ENCODE measurements at regions not wholly inside any gene's neighbourhood (a gene's known extent, or its start where the extent isn't known, plus 50 kb on each side); places are given as distances from the start of the nearest gene placed in this dataset.

DNA sequence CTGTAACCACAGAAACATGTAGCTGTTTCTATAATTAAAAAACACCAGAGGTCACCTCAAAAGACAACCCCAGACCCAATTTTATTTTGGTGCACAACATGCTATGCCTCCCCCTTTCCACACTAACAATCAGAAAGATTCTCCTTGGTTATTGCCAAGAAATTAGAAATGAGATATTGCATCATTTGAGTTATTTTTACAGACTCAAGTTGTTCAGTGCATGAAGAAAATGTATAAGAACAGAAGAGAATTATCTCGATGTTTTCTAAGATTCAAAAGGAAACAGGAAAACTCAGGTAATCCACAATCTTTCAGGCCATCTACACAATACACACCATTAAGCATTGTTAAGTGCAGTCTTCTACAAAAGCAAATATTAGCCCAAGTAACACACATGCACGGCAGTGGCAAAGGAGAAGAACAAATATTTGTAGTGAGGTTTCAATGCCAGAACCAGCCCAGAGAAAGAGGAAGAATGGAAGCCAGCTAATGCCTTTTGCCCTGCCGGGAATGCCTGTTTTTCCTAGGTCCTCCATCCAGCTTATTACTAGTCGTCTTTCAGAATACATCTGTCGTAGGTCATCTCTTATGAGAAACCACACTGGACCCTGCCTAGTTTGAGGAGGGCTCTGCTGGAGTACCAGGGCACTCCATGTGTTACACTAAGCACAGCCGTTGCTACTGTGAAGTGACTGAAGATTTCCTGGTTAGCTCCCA lies 67.6 kb upstream of the C1GALT1 start:
- in situ Hi-C loops (cut with HindIII; ENCODE audit: low sequenced_read_pairs) = loop anchor here (25.0 kb wide), 1 partner anchor 423 kb away; the partner anchor contains the start of gene COL28A1

DNA sequence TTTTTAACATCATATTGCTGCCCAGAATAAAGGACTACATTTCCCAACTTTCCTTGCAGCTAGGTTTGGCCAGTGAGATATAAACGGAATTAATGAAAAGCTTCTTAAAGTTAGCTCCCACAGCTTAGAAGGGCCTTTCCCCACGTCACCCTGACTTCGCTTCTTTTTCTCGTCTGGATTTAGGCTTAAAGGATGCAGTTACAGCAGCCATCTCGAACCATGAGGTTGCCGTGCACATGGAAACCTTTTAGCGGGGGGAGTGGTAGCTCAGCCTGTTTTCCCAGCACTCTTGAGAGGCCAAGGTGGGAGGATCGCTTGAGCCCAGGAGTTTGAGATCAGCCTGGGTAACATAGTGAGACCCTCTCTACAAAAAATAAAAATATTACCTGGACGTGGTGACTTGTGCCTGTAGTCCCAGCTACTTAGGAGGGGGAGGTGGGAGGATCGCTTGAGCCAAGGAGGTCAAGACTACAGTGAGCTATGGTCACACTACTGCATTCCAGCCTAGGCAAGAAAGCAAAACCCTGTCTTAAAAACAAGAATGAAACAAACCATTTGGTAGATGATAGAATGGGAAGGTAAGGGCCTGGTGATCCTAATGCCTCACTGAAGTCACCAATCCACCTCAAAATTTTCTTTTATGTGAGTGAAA lies 64.3 kb upstream of the C1GALT1 start:
- in situ Hi-C loops (cut with HindIII; ENCODE audit: low sequenced_read_pairs) = loop anchor here (25.0 kb wide), 1 partner anchor 419 kb away; the partner anchor contains the start of gene COL28A1

DNA sequence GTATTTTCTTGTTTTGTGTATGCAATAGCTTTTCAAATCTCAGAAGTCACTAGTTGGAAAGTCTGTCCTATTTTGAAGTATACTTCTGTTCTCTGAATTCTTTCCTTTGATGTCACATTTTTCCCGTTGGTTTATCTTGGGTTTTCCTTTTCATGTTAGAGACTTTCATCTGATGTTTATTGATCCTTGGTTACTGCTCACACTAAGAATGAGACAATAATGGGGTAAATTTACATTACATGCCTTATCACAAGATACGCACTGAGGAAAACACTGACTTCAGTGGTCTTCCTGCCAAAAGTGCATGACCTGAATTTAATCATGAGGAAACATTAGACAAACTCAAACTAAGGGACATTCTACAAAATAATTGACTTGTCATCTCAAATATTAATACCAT lies 63.5 kb upstream of the C1GALT1 start:
- in situ Hi-C loops (cut with HindIII; ENCODE audit: low sequenced_read_pairs) = loop anchor here (25.0 kb wide), 1 partner anchor 418 kb away; the partner anchor contains the start of gene COL28A1

DNA sequence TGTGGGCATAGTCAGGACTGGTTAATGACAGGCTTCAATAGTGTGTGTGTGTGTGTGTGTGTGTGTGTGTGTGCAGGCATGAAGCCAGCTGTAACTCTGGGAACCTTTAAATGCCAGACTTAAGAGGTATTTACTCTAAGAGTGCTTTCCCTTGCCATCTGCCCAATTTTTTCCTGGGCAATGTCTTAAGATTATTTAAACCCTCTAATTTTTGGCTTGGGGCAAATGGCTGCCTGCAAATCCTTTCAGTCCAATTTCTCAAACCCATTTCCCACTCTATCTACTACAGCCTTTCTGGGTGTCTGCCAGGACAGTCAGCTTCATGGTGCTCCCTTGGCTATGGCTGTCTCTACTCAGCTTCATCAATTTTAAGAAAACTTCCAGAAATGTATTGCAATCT lies 62.6 kb upstream of the C1GALT1 start:
- in situ Hi-C loops (cut with HindIII; ENCODE audit: low sequenced_read_pairs) = loop anchor here (25.0 kb wide), 1 partner anchor 418 kb away; the partner anchor contains the start of gene COL28A1

DNA sequence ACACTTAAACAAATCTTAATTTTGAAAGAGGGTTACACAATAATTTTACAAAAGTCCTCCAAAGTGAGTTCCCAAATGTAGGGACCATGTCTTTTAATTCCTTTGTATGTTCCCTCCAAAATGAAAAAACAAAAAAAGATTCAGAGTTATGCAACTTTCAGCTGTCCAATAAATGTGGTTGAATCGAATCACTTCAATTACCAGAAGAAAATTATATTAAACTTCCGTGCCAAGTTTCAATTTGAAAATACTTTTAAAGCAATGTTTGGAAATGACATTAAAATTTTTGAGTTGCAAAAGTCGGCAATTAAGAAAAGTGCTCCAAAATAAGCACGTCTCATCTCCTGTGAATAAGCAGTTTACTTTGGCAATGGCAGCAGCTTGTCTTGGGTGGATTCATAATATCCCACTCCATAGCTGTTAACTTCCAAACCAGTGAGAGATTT lies 60.3 kb upstream of the C1GALT1 start:
- in situ Hi-C loops (cut with HindIII; ENCODE audit: low sequenced_read_pairs) = loop anchor here (25.0 kb wide), 1 partner anchor 415 kb away; the partner anchor contains the start of gene COL28A1

DNA sequence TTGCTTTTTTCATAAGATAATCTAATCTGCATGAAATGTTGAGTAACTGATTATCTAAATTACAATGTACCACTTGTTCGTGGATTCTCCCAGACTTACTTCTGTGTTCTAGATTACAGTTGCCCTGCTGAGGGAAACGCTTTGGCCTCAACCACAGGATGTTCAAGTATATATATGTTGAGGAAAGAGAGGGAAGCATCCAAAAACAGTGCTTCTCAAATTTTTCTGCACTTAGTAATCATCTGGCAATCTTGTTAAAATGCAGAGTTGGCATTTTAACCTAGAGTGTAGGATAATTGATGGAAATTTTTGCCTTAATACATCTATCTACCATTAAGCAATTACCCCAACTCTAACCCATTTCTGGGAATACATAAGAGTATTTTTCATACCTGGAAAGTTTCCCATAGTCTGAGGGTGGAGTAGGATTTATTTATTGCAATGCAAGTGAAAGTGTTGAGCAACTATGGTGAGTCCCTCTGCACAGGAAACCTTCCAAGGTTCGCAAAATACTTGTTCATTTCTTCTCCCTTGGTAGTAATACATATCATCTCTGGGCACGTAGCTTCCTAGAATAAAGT lies 59.6 kb upstream of the C1GALT1 start:
- in situ Hi-C loops (cut with HindIII; ENCODE audit: low sequenced_read_pairs) = loop anchor here (25.0 kb wide), 1 partner anchor 415 kb away; the partner anchor contains the start of gene COL28A1

DNA sequence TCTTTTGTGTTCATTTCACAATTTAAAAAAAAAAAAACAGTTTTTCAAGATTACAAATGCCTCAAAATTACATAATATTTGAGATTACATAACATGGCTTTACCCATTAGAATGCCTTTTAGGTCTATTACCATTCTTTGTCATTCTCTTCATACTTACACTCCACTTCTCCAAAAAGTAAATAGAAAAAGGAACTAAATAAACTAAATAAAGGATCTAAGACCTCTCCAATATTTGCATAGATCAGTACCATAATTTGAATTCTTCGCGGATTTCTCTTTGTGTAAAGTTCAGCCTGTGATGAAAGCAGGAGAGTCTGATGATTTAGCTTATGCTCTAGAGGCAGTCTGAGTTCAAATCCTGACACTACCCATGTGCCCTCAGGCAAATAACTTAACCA lies 56.4 kb upstream of the C1GALT1 start:
- in situ Hi-C loops (cut with HindIII; ENCODE audit: low sequenced_read_pairs) = no loop called here

DNA sequence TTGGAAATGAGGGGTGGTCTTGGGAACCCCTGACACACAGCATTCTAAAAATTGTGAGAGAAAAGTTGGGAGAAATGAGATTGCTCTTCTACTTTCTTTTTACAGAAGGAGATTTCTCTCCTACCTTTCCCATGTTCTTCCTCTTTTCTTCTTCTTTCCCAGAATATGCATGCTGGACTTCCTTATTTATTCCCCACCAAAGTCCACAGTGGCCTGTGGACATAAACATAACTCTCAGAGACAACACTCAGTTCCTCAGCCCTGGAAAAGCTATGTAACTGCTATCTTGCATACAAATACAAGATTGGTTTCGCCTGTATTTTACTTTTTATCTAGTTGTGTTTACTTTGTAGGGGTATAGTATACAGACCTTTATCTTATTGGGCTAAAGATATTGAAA lies 54.6 kb upstream of the C1GALT1 start:
- in situ Hi-C loops (cut with HindIII; ENCODE audit: low sequenced_read_pairs) = no loop called here

DNA sequence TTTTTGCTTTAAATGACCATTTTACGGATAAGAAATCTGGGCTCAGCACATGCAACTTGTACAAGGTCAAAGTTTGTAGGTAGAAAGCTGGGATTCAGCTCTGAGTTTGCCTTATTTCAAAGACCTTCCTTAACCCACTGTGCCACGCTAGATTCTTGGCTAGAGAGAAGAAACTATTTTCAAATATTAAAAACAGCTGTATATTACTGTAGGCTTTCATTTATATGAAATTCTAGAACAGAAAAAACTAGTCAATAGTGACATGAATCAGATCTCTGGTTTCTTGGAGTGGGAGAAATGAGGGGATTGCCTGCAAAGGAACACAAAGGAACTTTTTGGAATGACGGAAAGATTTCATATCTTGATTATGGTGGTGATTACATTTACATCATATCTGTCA lies 53.0 kb upstream of the C1GALT1 start:
- in situ Hi-C loops (cut with HindIII; ENCODE audit: low sequenced_read_pairs) = no loop called here

DNA sequence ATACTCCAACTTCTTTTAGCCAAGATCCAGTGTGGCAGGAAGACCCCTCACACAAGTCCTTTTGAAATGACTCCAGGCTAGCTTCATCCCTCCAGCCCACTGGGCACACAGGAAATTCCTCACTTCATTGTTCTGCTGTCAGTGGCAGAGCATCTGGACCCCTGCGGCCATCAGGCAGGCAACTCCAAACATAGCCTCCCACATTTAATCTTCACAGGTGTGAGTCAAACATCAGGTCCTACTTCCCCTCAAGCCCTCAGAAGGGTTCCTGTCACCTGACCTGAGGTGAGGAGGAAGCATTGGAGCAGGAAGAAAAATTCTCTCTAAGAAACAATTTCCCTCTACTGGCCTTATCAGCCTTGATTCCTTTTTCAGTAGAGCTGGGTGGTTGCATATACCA lies 51.1 kb upstream of the C1GALT1 start:
- in situ Hi-C loops (cut with HindIII; ENCODE audit: low sequenced_read_pairs) = no loop called here
